H1 (cell line): ENCODE measurements at regions not wholly inside any gene's neighbourhood (a gene's known extent, or its start where the extent isn't known, plus 50 kb on each side); places are given as distances from the start of the nearest gene placed in this dataset.

Experiments used
- CEBPB ChIP-seq: IDR thresholded peaks from 2 replicates; pipeline ENCODE4 v1.6.1; 2012; ENCODE audit warnings: low read depth, low read length
- EP300 ChIP-seq, 2 experiments: IDR thresholded peaks; 1 replicate in 1 of 2; 2 replicates in 1 of 2; pipeline ENCODE4 v1.6.1; 2011 to 2012; ENCODE audit warnings: low read depth in 2 of 2, low read length in 2 of 2, mild to moderate bottlenecking in 2 of 2, borderline replicate concordance in 1 of 2, inconsistent platforms in 1 of 2, moderate library complexity in 1 of 2
- NRF1 ChIP-seq: IDR thresholded peaks from 2 replicates; pipeline ENCODE4 v1.6.1; 2011; ENCODE audit warnings: mild to moderate bottlenecking, low read depth, low read length, improper control_type of control experiment
- SP4 ChIP-seq: IDR thresholded peaks from 2 replicates; pipeline ENCODE4 v1.6.1; 2012; ENCODE audit warnings: low read length, inconsistent platforms
- TCF12 ChIP-seq: IDR thresholded peaks from 2 replicates; pipeline ENCODE4 v1.6.1; 2011; ENCODE audit warnings: low read depth, mild to moderate bottlenecking, low read length
- TEAD4 ChIP-seq: IDR thresholded peaks from 2 replicates; pipeline ENCODE4 v1.6.1; 2012; ENCODE audit warnings: low read depth, low read length, inconsistent platforms, mixed read lengths

DNA sequence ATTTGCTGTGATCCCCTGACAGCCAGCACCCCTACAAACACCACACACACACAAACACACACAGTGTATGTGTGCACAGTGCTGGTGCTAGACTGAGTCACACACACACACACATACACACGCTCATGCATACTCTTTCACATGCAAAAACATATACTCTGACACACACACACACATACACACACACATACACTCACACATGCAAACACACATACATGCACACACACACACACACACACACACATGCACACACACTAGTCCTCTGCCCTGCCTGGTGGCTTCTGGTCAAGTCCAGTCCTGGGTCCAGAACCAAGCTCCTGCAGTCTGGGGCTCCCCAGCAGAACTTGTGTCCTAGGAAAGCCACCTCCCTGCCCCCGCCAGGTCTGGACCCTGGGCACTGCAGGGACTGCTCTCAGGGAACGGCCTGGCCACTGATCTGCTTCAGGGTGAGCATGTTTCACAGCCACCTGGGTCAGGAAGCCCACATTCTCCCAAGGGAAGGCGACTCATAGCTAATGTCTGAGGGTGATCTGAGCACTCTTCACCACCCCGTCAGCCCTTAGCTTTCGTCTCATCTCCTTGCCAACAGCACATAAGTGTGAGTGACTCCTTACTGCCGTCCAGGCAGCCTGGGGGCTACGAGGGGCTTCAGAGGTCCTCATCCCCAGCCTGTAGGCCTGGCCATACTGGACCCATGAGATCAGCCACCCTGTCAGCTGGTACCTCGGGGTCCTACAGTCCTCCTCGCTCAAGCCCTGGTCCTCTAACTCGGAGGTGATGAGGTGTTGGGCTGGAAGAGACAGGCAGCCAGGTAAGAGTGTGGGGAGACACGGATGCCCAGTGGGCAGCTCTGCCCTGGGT is 88.1 kb downstream of the MCFD2 start (continued):
- TF ChIP-seq NRF1 (no peak), TEAD4 (no peak), SP4 (no peak), CEBPB (no peak), EP300 (IDR thresholded peaks at IDR 0.05; ENCODE audit: borderline replicate concordance in 1 of 2, low read depth in 2 of 2, low read length in 2 of 2) (no peak), TCF12 (no peak)
